ENCODE measurements at regions not wholly inside any gene's neighbourhood (a gene's known extent, or its start where the extent isn't known, plus 50 kb on each side); places are given as distances from the start of the nearest gene placed in this dataset.

DNA sequence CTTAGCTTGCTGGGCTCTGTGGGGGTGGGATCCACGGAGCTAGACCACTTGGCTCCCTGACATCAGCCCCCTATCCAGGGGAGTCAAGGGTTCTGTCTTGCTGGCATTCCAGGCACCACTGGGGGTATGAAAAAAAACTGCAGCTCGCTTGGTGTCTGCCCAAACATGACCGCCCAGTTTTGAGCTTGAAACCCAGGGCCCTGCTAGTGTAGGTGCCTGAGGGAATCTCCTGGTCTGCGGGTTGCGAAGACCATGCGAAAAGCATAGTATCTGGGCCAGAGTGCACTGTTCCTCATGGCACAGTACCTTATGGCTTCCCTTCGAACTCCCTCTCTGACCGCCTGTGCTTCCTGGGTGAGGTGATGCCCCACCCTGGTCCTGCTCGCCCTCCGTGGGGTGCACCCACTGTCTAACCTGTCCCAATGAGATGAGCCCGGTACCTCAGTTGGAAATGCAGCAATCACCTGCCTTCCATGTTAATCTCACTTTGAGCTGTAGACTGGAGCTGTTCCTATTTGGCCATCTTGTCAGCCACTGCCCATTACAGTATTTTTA is 120.8 kb upstream of the TNFSF11 start:
- no peaks in the 10 kb centered on the region for H3F3A ChIP-seq (ENCODE audit: control insufficient read depth, insufficient read depth)
- H3K4me2 ChIP-seq (ENCODE audit: low read length), result no peak overlapping the region
- no peaks in the 10 kb centered on the region for H3K9me2 ChIP-seq (replicated peaks; ENCODE audit: control insufficient read depth, low read length)
- TF ChIP-seq EZH2phosphoT487 (IDR thresholded peaks at IDR 0.05; ENCODE audit: borderline replicate concordance, low read length), result no peak
- TF ChIP-seq, protein P1, sequence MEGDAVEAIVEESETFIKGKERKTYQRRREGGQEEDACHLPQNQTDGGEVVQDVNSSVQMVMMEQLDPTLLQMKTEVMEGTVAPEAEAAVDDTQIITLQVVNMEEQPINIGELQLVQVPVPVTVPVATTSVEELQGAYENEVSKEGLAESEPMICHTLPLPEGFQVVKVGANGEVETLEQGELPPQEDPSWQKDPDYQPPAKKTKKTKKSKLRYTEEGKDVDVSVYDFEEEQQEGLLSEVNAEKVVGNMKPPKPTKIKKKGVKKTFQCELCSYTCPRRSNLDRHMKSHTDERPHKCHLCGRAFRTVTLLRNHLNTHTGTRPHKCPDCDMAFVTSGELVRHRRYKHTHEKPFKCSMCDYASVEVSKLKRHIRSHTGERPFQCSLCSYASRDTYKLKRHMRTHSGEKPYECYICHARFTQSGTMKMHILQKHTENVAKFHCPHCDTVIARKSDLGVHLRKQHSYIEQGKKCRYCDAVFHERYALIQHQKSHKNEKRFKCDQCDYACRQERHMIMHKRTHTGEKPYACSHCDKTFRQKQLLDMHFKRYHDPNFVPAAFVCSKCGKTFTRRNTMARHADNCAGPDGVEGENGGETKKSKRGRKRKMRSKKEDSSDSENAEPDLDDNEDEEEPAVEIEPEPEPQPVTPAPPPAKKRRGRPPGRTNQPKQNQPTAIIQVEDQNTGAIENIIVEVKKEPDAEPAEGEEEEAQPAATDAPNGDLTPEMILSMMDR (IDR thresholded peaks at IDR 0.05; ENCODE audit: low read depth, low read length, poor library complexity, severe bottlenecking), result no peak
- H3K4me1 ChIP-seq (ENCODE audit: control insufficient read depth, low read length), result no peaks in the 10 kb centered on the region
- H3K36me3 ChIP-seq (ENCODE audit: control insufficient read depth, low read length), result no peaks in the 10 kb centered on the region
- no peaks in the 10 kb centered on the region for H3K9me3 ChIP-seq (ENCODE audit: control insufficient read depth, insufficient read depth, low read length)
- no peaks in the 10 kb centered on the region for H3K79me2 ChIP-seq (ENCODE audit: control insufficient read depth, low read length)
- H3K27ac ChIP-seq (ENCODE audit: low read depth, low read length), result no peak overlapping the region
- H3K27me3 ChIP-seq (ENCODE audit: control insufficient read depth, low read length), result no peaks in the 10 kb centered on the region
- no peak overlapping the region for H3K4me3 ChIP-seq (ENCODE audit: low read length)
- no peaks in the 10 kb centered on the region for H4K20me1 ChIP-seq (ENCODE audit: control insufficient read depth, insufficient read depth, low read depth, low read length)

DNA sequence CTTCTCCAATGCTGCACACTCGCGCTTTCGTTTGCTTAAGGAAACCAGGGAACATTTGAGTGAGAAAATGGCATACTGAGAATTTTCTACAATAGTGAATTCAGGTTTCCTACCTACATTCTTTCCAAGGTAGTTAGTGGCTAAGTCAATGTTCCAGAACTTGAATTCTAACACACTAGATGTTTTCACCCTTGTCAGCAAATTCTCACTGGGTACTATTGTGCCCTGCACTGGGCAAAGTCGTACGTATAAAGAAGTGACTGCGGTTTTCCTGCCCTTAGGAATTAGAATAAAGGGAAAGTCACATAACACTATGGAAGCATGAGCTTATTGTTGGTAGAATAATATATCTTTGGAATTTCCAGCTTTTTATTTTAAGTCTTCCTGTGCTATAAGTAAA is 119.2 kb upstream of the TNFSF11 start:
- no peak for TF ChIP-seq EZH2phosphoT487 (IDR thresholded peaks at IDR 0.05; ENCODE audit: borderline replicate concordance, low read length)
- TF ChIP-seq, protein P1 (IDR thresholded peaks at IDR 0.05; ENCODE audit: low read depth, low read length, poor library complexity, severe bottlenecking), result no peak
- H3K9me2 ChIP-seq (replicated peaks; ENCODE audit: control insufficient read depth, low read length), result no peaks in the 10 kb centered on the region
- H3K36me3 ChIP-seq (ENCODE audit: control insufficient read depth, low read length), result no peaks in the 10 kb centered on the region
- H3K4me1 ChIP-seq (ENCODE audit: control insufficient read depth, low read length), result no peaks in the 10 kb centered on the region
- no peak overlapping the region for H3K4me3 ChIP-seq (ENCODE audit: low read length)
- H3K27ac ChIP-seq (ENCODE audit: low read depth, low read length), result no peak overlapping the region
- no peaks in the 10 kb centered on the region for H3F3A ChIP-seq (ENCODE audit: control insufficient read depth, insufficient read depth)
- H3K4me2 ChIP-seq (ENCODE audit: low read length), result no peak overlapping the region
- no peaks in the 10 kb centered on the region for H3K9me3 ChIP-seq (ENCODE audit: control insufficient read depth, insufficient read depth, low read length)
- no peaks in the 10 kb centered on the region for H3K79me2 ChIP-seq (ENCODE audit: control insufficient read depth, low read length)
- no peaks in the 10 kb centered on the region for H3K27me3 ChIP-seq (ENCODE audit: control insufficient read depth, low read length)
- no peaks in the 10 kb centered on the region for H4K20me1 ChIP-seq (ENCODE audit: control insufficient read depth, insufficient read depth, low read depth, low read length)

GRCh38 chr13:42458193-42458592 is 115.8 kb upstream of the TNFSF11 start:
- H3K79me2 ChIP-seq (ENCODE audit: control insufficient read depth, low read length), result no peaks in the 10 kb centered on the region
- H3K4me2 ChIP-seq (ENCODE audit: low read length), result no peak overlapping the region
- no peaks in the 10 kb centered on the region for H3K9me2 ChIP-seq (replicated peaks; ENCODE audit: control insufficient read depth, low read length)
- no peak overlapping the region for H3K4me3 ChIP-seq (ENCODE audit: low read length)
- no peaks in the 10 kb centered on the region for H3K4me1 ChIP-seq (ENCODE audit: control insufficient read depth, low read length)
- H3K27ac ChIP-seq (ENCODE audit: low read depth, low read length), result no peak overlapping the region
- no peaks in the 10 kb centered on the region for H3K36me3 ChIP-seq (ENCODE audit: control insufficient read depth, low read length)
- TF ChIP-seq EZH2phosphoT487 (IDR thresholded peaks at IDR 0.05; ENCODE audit: borderline replicate concordance, low read length), result no peak
- TF ChIP-seq, protein P1 (IDR thresholded peaks at IDR 0.05; ENCODE audit: low read depth, low read length, poor library complexity, severe bottlenecking), result no peak
- no peaks in the 10 kb centered on the region for H3F3A ChIP-seq (ENCODE audit: control insufficient read depth, insufficient read depth)
- no peaks in the 10 kb centered on the region for H3K27me3 ChIP-seq (ENCODE audit: control insufficient read depth, low read length)
- peaks cover 7% of the 10 kb centered on the region; the same call in 1 of the 2 replicates for H3K9me3 ChIP-seq (ENCODE audit: control insufficient read depth, insufficient read depth, low read length)
- no peaks in the 10 kb centered on the region for H4K20me1 ChIP-seq (ENCODE audit: control insufficient read depth, insufficient read depth, low read depth, low read length)
